SK-N-SH (cell line): ENCODE measurements at regions not wholly inside any gene's neighbourhood (a gene's known extent, or its start where the extent isn't known, plus 50 kb on each side); places are given as distances from the start of the nearest gene placed in this dataset.

ENCODE experiments used
- CTCF ChIA-PET: fragments of 300-600, 350-600 bp; formaldehyde crosslinking; extraction: SDS; loops from one replicate; lab custom pipeline; 2021; lab: Yijun Ruan, JAX
- POLR2A ChIA-PET: fragments of 350-600 bp; sonication (Branson Sonifier 250); formaldehyde crosslinking; extraction: SDS; loops from one replicate; lab custom pipeline; 2020; ENCODE audit warnings: antibody characterized with exemption, inconsistent platforms; lab: Yijun Ruan, JAX
- DNase-seq: peaks from one replicate; pipeline ENCODE4 v3.0.0; 2012
- H2AFZ ChIP-seq: fragments of 200-600 bp; sonication (generic); 2 replicates; pipeline ENCODE4 v1.8.1; 2016; ENCODE audit warnings: antibody characterized with exemption, mild to moderate bottlenecking, low read depth
- H3F3A ChIP-seq: fragments of 200-600 bp; sonication (generic); replicated peaks from 2 replicates; pipeline ENCODE3; 2016; ENCODE audit warnings: antibody characterized with exemption, mild to moderate bottlenecking; ENCODE audit not compliant: insufficient read depth
- H3K27ac ChIP-seq, 2 experiments: fragments of 200-500 bp in 1 of 2; fragments of 200-600 bp in 1 of 2; sonication (Bioruptor generic) in 1 of 2; sonication (generic), shearing (Covaris generic) in 1 of 2; 2 replicates each; pipeline versions ENCODE4 v1.5.1 to v1.6.1; 2014 to 2016; ENCODE audit warnings: low read depth in 2 of 2, inconsistent platforms in 1 of 2, low read length in 1 of 2, mild to moderate bottlenecking in 1 of 2, mixed read lengths in 1 of 2
- H3K27me3 ChIP-seq: fragments of 200-600 bp; sonication (generic), shearing (Covaris generic); 2 replicates; pipeline ENCODE4 v1.6.1; 2016; ENCODE audit warnings: mixed run types; ENCODE audit not compliant: insufficient read depth
- H3K36me3 ChIP-seq, 2 experiments: fragments of 200-500 bp in 1 of 2; fragments of 200-600 bp in 1 of 2; sonication (Bioruptor generic) in 1 of 2; sonication (generic) in 1 of 2; replicated peaks in 1 of 2; 2 replicates each; pipeline versions ENCODE3 to v1.5.1; 2014 to 2016; ENCODE audit warnings: low read length in 1 of 2, mild to moderate bottlenecking in 1 of 2; ENCODE audit not compliant: insufficient read depth in 2 of 2, control insufficient read depth in 1 of 2
- H3K4me1 ChIP-seq, 2 experiments: fragments of 200-500 bp in 1 of 2; fragments of 200-600 bp in 1 of 2; sonication (Bioruptor generic) in 1 of 2; sonication (generic), shearing (Covaris generic) in 1 of 2; 2 replicates each; pipeline versions ENCODE4 v1.5.1 to v1.6.1; 2014 to 2016; ENCODE audit warnings: low read depth in 1 of 2, low read length in 1 of 2, mixed run types in 1 of 2; ENCODE audit not compliant: insufficient read depth in 2 of 2, control insufficient read depth in 1 of 2
- H3K4me2 ChIP-seq: fragments of 200-600 bp; sonication (generic), shearing (Covaris generic); 2 replicates; pipeline ENCODE4 v1.6.1; 2017; ENCODE audit warnings: mixed run types
- H3K4me3 ChIP-seq, 2 experiments: fragments of 200-500 bp in 1 of 2; fragments of 200-600 bp in 1 of 2; sonication (Bioruptor generic) in 1 of 2; sonication (generic), shearing (Covaris generic) in 1 of 2; 2 replicates each; pipeline versions ENCODE4 v1.5.1 to v1.8.1; 2014 to 2016; ENCODE audit warnings: low read depth in 2 of 2, inconsistent platforms in 1 of 2, low read length in 1 of 2, mild to moderate bottlenecking in 1 of 2, mixed read lengths in 1 of 2, moderate library complexity in 1 of 2
- H3K79me2 ChIP-seq: fragments of 200-600 bp; sonication (generic); 2 replicates; pipeline ENCODE4 v1.8.1; 2017; ENCODE audit warnings: mild to moderate bottlenecking; ENCODE audit not compliant: insufficient read depth
- H3K9ac ChIP-seq: fragments of 200-600 bp; sonication (generic); 2 replicates; pipeline ENCODE4 v1.6.1; 2017; ENCODE audit warnings: mixed run types
- H3K9me2 ChIP-seq: fragments of 200-600 bp; sonication (generic); 2 replicates; pipeline ENCODE4 v1.6.1; 2017; ENCODE audit warnings: mixed run types
- H3K9me3 ChIP-seq: fragments of 200-600 bp; sonication (generic); 2 replicates; pipeline ENCODE4 v1.6.1; 2017; ENCODE audit warnings: mixed run types, mild to moderate bottlenecking, moderate library complexity
- H4K20me1 ChIP-seq: fragments of 200-600 bp; sonication (generic); 2 replicates; pipeline ENCODE4 v1.6.1; 2017; ENCODE audit warnings: mild to moderate bottlenecking, mixed run types; ENCODE audit not compliant: insufficient read depth
- CTCF ChIP-seq: fragments of 200-600 bp; sonication (generic); IDR thresholded peaks from 2 replicates; pipeline ENCODE4 v1.6.1; 2017; ENCODE audit warnings: antibody characterized with exemption, mild to moderate bottlenecking, moderate library complexity
- ELF1 ChIP-seq: IDR thresholded peaks from 2 replicates; pipeline ENCODE4 v1.4.0; 2012
- EP300 ChIP-seq, 2 experiments: IDR thresholded peaks; 2 replicates each; pipeline versions ENCODE4 v1.4.0 to v1.6.1; 2012; ENCODE audit warnings: borderline replicate concordance in 1 of 2, low read depth in 1 of 2, low read length in 1 of 2
- FOSL2 ChIP-seq: IDR thresholded peaks from 2 replicates; pipeline ENCODE4 v1.4.0; 2012; ENCODE audit warnings: low read depth, mild to moderate bottlenecking, moderate library complexity, borderline replicate concordance
- FOXJ3 ChIP-seq: sonication (generic); formaldehyde crosslinking; IDR thresholded peaks from 2 replicates; pipeline ENCODE4 v1.5.1; 2020; ENCODE audit warnings: mild to moderate bottlenecking, missing genetic modification reagents
- FOXM1 ChIP-seq: IDR thresholded peaks from 2 replicates; pipeline ENCODE4 v1.4.0; 2012; ENCODE audit warnings: low read depth, mild to moderate bottlenecking
- GABPA ChIP-seq: IDR thresholded peaks from 2 replicates; pipeline ENCODE4 v1.4.0; 2012; ENCODE audit warnings: low read depth, mild to moderate bottlenecking
- IRF3 ChIP-seq: fragments of 150-350 bp; IDR thresholded peaks from 2 replicates; pipeline ENCODE4 v1.6.1; 2016; ENCODE audit warnings: mild to moderate bottlenecking, low read depth, low read length
- JUND ChIP-seq: IDR thresholded peaks from 2 replicates; pipeline ENCODE4 v1.4.0; 2012
- MEF2A ChIP-seq: IDR thresholded peaks from 2 replicates; pipeline ENCODE4 v1.4.0; 2012; ENCODE audit warnings: low read depth, borderline replicate concordance
- PBX3 ChIP-seq: IDR thresholded peaks from 2 replicates; pipeline ENCODE4; 2012
- POLR2AphosphoS5 ChIP-seq: IDR thresholded peaks from 2 replicates; pipeline ENCODE4 v1.6.1; 2012; ENCODE audit warnings: low read depth, low read length
- RCOR1 ChIP-seq: fragments of 150-350 bp; IDR thresholded peaks from 2 replicates; pipeline ENCODE4 v1.6.1; 2017; ENCODE audit warnings: antibody characterized with exemption, low read length
- RXRA ChIP-seq: IDR thresholded peaks from 2 replicates; pipeline ENCODE4 v1.4.0; 2012; ENCODE audit warnings: low read depth, mild to moderate bottlenecking, borderline replicate concordance
- SIN3A ChIP-seq: IDR thresholded peaks from 2 replicates; pipeline ENCODE4 v1.6.1; 2012; ENCODE audit warnings: low read depth, mild to moderate bottlenecking, low read length, moderate library complexity, borderline replicate concordance
- SMC3 ChIP-seq: IDR thresholded peaks from 2 replicates; pipeline ENCODE4 v1.6.1; 2012; ENCODE audit warnings: low read depth, low read length, improper control_type of control experiment
- TCF12 ChIP-seq: IDR thresholded peaks from 2 replicates; pipeline ENCODE4 v1.4.0; 2012
- USF1 ChIP-seq: IDR thresholded peaks from 2 replicates; pipeline ENCODE4 v1.4.0; 2012; ENCODE audit warnings: low read depth, borderline replicate concordance
- YY1 ChIP-seq: IDR thresholded peaks from 2 replicates; pipeline ENCODE4 v1.4.0; 2012; ENCODE audit warnings: low read depth, mild to moderate bottlenecking
- WGBS: methylation state at CpG from one replicate; pipeline ENCODE4 v1.1.6; 2017; ENCODE audit warnings: low lambda C conversion rate; 5-methylcytosine and 5-hydroxymethylcytosine counted together

GRCh38 chr4:189440716-189441115 lies 500.0 kb upstream of the FRG1 start (continued):
- TF ChIP-seq TCF12, result no peak

GRCh38 chr4:189443341-189443740 lies 497.3 kb upstream of the FRG1 start:
- no peaks in the 10 kb centered on the region; a peak in 2 of 4 replicates for H3K4me1 ChIP-seq
- WGBS, result 25% methylated on average over 6 of the region's 6 CpGs
- H3F3A ChIP-seq, result no peaks in the 10 kb centered on the region
- H3K9me2 ChIP-seq, result no peaks in the 10 kb centered on the region
- H3K27me3 ChIP-seq, result no peaks in the 10 kb centered on the region
- DNase-seq, result no peak
- no peaks in the 10 kb centered on the region for H3K79me2 ChIP-seq
- CTCF ChIA-PET, result no interaction called here
- no peak overlapping the region for H3K4me3 ChIP-seq
- H2AFZ ChIP-seq, result no peak overlapping the region
- POLR2A ChIA-PET, result no interaction called here
- H3K27ac ChIP-seq, result no peak overlapping the region
- no peak overlapping the region for H3K9ac ChIP-seq
- H3K9me3 ChIP-seq, result no peaks in the 10 kb centered on the region
- no peak for TF ChIP-seq RCOR1
- TF ChIP-seq IRF3, result no peak
- TF ChIP-seq CTCF, result no peak
- no peak for TF ChIP-seq FOSL2
- no peak for TF ChIP-seq SMC3
- no peak for TF ChIP-seq JUND
- no peak for TF ChIP-seq EP300 (IDR thresholded peaks at IDR 0.05; ENCODE audit: borderline replicate concordance in 1 of 2, low read depth in 1 of 2, low read length in 1 of 2)
- no peak for TF ChIP-seq FOXJ3 (CRISPR knock-in tag)
- TF ChIP-seq USF1, result no peak
- TF ChIP-seq TCF12, result no peak
- no peak for TF ChIP-seq GABPA
- no peak for TF ChIP-seq SIN3A
- TF ChIP-seq FOXM1, result no peak
- TF ChIP-seq POLR2AphosphoS5, result no peak
- no peak for TF ChIP-seq PBX3
- no peak for TF ChIP-seq RXRA
- no peak for TF ChIP-seq YY1
- no peak for TF ChIP-seq MEF2A
- TF ChIP-seq ELF1, result no peak
- H3K36me3 ChIP-seq, result no peaks in the 10 kb centered on the region
- no peak overlapping the region for H3K4me2 ChIP-seq
- no peaks in the 10 kb centered on the region for H4K20me1 ChIP-seq
